ENCODE measurements at regions not wholly inside any gene's neighbourhood (a gene's known extent, or its start where the extent isn't known, plus 50 kb on each side); places are given as distances from the start of the nearest gene placed in this dataset.

DNA sequence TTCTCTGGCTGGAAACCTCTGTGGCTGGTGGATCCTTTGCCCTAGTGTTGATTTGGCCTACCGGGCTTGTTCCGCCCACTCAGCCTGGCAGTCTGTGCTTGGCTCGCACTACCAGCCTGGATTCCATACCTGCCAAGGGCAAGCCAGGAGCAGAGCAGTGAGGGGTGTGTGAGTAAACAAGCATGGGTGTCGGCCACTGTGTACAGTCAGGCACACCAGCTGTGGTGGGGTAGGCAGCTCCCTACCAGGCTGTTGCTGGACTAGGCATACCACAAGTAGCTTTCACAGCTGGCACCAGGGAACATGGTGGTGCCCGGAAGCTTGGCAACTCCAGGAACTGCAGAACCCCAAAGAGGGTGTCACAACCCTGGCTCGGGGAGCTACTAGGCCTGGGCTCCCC lies 942.9 kb upstream of the LRRN3 start:
- no peak for TF ChIP-seq ZNF879 (CRISPR knock-in tag; IDR thresholded peaks at IDR 0.05)
- TF ChIP-seq, protein P1, sequence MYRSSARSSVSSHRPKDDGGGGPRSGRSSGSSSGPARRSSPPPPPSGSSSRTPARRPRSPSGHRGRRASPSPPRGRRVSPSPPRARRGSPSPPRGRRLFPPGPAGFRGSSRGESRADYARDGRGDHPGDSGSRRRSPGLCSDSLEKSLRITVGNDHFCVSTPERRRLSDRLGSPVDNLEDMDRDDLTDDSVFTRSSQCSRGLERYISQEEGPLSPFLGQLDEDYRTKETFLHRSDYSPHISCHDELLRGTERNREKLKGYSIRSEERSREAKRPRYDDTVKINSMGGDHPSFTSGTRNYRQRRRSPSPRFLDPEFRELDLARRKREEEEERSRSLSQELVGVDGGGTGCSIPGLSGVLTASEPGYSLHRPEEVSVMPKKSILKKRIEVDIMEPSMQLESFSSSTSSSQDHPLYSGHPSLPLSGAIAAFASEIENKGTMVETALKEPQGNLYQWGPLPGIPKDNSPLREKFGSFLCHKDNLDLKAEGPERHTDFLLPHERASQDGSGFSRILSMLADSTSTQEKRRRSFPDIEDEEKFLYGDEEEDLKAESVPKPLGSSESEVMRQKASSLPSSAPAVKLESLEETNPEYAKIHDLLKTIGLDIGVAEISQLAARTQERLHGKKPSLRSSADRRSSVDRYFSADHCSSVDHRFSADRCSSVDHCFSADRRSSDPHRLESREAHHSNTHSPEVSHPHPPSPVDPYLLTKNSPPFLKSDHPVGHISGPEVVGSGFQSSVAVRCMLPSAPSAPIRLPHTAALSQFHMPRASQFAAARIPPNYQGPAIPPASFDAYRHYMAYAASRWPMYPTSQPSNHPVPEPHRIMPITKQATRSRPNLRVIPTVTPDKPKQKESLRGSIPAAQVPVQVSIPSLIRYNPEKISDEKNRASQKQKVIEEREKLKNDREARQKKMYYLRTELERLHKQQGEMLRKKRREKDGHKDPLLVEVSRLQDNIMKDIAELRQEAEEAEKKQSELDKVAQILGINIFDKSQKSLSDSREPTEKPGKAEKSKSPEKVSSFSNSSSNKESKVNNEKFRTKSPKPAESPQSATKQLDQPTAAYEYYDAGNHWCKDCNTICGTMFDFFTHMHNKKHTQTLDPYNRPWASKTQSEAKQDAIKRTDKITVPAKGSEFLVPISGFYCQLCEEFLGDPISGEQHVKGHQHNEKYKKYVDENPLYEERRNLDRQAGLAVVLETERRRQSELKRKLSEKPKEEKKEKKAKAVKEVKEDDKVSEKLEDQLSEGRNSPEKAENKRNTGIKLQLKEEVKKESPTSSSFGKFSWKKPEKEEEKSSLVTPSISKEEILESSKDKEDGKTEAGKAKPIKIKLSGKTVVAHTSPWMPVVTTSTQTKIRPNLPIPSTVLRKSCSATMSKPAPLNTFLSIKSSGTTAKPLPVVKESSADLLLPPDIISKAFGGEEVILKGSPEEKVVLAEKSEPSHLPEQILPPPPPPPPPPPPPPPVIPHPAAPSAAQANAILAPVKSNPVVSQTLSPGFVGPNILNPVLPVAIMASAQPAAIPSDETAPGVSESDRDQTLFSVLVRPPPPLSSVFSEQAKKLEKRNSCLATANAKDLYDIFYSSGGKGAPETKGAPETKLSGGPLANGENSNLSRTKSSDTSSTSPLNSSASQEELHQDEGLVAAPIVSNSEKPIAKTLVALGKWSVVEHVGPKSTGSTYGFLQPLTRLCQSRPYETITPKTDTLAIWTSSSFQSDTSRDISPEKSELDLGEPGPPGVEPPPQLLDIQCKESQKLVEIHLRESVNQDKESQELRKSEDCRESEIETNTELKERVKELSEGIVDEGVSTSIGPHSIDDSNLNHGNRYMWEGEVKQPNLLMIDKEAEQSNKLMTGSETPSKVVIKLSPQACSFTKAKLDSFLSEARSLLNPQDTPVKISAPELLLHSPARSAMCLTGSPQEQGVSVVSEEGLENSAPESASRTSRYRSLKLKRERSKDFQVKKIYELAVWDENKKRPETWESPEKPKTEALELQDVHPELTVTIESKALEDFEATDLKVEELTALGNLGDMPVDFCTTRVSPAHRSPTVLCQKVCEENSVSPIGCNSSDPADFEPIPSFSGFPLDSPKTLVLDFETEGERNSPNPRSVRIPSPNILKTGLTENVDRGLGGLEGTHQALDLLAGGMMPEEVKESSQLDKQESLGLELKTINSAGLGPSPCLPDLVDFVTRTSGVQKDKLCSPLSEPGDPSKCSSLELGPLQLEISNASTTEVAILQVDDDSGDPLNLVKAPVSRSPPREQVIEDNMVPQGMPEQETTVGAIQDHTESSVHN (CRISPR knock-in tag; IDR thresholded peaks at IDR 0.05), result no peak
- no peak for TF ChIP-seq POLR2AphosphoS5 (IDR thresholded peaks at IDR 0.05; ENCODE audit: low read depth, low read length)
- TF ChIP-seq, protein P2, sequence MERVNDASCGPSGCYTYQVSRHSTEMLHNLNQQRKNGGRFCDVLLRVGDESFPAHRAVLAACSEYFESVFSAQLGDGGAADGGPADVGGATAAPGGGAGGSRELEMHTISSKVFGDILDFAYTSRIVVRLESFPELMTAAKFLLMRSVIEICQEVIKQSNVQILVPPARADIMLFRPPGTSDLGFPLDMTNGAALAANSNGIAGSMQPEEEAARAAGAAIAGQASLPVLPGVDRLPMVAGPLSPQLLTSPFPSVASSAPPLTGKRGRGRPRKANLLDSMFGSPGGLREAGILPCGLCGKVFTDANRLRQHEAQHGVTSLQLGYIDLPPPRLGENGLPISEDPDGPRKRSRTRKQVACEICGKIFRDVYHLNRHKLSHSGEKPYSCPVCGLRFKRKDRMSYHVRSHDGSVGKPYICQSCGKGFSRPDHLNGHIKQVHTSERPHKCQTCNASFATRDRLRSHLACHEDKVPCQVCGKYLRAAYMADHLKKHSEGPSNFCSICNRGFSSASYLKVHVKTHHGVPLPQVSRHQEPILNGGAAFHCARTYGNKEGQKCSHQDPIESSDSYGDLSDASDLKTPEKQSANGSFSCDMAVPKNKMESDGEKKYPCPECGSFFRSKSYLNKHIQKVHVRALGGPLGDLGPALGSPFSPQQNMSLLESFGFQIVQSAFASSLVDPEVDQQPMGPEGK (CRISPR knock-in tag; IDR thresholded peaks at IDR 0.05), result no peak
- TF ChIP-seq JUNB (CRISPR knock-in tag; IDR thresholded peaks at IDR 0.05; ENCODE audit: borderline replicate concordance), result no peak
- TF ChIP-seq, protein P3, sequence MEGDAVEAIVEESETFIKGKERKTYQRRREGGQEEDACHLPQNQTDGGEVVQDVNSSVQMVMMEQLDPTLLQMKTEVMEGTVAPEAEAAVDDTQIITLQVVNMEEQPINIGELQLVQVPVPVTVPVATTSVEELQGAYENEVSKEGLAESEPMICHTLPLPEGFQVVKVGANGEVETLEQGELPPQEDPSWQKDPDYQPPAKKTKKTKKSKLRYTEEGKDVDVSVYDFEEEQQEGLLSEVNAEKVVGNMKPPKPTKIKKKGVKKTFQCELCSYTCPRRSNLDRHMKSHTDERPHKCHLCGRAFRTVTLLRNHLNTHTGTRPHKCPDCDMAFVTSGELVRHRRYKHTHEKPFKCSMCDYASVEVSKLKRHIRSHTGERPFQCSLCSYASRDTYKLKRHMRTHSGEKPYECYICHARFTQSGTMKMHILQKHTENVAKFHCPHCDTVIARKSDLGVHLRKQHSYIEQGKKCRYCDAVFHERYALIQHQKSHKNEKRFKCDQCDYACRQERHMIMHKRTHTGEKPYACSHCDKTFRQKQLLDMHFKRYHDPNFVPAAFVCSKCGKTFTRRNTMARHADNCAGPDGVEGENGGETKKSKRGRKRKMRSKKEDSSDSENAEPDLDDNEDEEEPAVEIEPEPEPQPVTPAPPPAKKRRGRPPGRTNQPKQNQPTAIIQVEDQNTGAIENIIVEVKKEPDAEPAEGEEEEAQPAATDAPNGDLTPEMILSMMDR (CRISPR knock-in tag; IDR thresholded peaks at IDR 0.05), result no peak
- TF ChIP-seq EP300 (IDR thresholded peaks at IDR 0.05; ENCODE audit: low read depth in 2 of 2, low read length in 2 of 2), result no peak
- no peak for TF ChIP-seq EP300 (CRISPR knock-in tag; IDR thresholded peaks at IDR 0.05; ENCODE audit: borderline replicate concordance)
- no peak for TF ChIP-seq ZNF850 (CRISPR knock-in tag; conservative IDR thresholded peaks at IDR 0.05)
- no peak for TF ChIP-seq MXI1 (IDR thresholded peaks at IDR 0.05; ENCODE audit: borderline replicate concordance, low read depth, low read length)
- TF ChIP-seq ZNF468 (CRISPR knock-in tag; IDR thresholded peaks at IDR 0.05), result no peak
- TF ChIP-seq ZNF569 (CRISPR knock-in tag; IDR thresholded peaks at IDR 0.05; ENCODE audit: borderline replicate concordance), result no peak
